Forelimb muscle (tissue), 1 donor: ENCODE measurements at regions not wholly inside any gene's neighbourhood (a gene's known extent, or its start where the extent isn't known, plus 50 kb on each side); places are given as distances from the start of the nearest gene placed in this dataset.

Experiments
- DNase-seq: peaks from one replicate; pipeline ENCODE4 v3.0.0-alpha.2; 2013; ENCODE audit warnings: low read depth

DNA sequence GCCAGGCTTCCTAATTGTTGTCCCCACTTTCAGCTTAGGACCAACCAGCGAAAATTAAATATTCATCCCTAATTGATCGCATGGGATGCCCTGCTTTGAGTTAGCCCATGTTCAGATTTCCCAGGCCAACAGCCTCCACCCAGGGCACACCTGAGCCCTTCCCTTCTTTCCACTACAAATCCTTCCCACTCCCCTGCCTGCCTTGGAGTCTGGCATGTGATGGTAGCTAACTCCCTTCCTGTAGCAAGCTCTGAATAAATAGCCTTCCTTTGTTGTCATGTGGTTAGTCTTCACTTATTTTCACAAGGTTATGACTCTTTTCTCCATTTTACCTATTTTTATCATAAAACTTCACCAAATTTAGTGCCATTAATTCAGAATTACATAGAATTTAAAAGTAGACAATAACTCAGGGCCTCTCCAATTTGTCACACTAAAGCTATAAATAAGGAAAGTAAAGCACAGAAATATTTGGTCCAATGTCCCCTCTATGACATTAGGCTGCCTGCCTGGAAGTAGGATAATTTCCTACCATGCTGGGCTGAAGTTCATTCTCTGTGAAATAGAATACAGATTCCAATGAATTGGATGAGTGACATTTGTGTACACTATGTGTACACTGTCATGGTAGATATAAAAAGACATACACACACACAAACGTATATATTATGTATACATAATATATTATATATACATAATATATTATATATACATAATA lies 166.4 kb upstream of the CPEB2 start:
- DNase-seq: no peak

DNA sequence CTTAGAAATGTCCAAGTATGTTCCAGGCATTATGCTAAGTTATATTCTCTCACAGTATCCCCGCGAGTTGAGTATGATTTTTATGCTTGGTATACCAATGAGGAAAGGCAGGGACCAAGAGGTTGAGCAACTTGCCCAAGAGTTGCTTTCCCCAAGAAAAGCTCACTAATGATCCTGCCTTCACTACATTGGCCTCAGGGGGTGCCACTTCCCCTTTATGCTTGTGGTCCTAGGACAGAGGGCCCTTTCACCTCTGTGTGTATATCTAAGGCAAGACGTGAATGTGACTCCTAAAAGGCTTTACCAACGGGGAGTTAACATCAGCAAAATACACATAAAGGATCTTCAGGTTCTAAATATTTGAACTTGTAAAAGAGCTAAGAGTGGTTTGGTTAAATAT lies 164.4 kb upstream of the CPEB2 start:
- DNase-seq: no peak

DNA sequence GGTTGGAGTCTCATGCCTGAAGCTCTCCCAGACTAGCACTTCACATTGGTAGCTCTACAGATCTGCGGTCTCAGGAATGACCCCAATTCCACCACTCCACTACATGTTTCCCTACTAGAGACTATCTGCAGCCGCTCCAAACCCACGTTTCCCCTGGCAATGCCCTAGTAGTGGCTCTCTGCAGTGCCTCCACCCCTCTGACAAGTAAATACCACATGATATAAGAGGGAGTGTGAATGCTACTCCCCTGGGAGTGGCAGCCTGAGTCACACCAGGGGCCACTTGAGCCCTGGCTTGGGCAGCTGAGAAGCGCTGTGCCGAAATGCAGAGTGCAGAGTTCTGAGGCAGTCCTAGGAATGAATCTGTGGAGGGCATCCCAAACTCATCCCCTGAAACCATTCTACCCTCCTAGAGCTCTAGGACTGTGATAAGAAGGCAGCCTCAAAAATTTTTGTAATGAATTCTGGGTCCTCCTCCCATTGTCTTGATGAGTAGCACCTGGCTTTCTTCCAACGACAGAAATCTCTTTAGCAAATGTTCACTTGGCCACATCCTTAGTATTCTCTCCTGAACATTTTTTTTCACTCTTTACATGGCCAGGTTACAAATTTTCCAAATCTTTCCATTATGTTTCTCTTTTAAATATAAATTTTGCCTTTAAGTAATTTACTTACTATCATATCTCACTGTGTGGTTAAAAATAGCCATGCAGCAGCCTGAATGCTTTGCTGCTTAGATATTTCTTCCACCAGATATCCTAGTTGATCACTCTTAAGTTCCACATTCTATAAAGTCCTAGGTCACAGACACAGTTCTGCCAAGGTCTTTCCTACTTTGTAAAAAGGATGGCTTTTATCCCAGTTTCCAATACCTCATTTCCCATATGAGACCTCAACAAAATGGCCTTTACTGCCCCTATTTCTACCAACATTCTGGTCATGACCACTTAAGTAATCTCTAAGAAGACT lies 160.2 kb upstream of the CPEB2 start:
- DNase-seq: no peak

DNA sequence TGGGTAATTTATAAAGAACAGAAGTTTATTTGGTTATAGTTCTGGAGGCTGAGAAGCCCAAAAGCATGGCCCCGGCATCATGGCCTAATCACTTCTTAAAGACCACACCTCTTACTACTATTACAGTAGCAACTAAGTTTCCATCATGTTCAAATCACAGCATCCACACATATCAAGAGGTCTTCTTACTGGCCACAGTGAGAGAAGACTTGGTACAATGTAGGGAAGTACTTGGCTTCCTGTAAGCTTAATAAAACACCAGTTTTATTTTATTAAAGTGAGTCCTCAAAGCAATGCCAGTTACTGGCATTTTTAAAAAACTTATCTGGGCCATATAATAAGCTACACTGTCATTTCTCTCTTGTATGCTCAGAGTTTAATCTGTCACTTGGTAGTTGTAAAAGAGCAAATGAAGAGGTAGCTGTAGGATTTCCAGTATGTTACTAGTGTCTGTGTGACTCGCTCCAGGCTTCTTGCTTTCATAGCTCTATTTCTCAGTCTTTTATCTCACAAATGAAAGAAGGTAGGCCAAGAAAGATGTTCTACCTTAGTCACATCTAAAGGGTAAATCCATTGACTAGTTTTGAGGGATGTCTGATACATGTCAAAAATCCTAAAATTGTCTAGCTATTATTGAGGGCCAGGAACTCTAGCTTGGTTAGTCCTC lies 159.2 kb upstream of the CPEB2 start:
- no peak for DNase-seq

DNA sequence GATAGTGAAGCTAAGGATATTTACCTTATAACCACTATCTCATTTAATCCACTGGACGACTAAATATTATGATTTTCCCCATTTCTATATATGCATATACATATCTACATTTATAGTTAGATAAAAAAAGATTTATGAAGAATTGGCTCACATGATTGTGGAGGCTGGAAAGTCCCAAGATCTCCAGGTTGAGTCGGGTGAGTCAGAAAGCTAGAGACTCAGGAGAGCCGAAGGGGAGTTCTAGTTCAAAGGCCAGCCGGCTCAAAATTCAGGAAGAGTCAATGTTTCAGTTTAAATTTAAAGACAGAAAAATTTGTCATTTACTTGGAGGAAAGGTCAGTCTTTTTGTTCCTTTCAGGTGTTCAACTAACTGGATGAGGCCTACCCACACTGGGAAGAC lies 158.2 kb upstream of the CPEB2 start:
- no peak for DNase-seq

DNA sequence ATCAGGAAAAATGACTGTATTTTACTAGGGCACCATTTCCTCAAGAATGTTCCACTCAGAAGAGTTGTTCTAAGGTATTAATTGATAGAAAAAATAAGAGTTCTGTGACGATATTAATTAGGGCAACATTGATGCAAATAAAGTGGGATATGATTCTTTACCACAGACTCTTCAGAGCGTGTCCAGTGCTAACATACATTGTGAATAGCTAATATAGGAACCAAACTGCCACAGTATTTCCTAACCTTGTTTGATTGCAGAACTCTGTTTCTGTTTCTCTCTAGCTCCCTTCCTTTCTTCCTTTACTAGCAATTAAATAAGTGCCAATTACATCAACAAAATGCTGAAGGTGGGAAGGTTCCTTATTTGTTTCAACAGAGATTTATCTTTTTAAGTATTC lies 154.1 kb upstream of the CPEB2 start:
- no peak for DNase-seq

DNA sequence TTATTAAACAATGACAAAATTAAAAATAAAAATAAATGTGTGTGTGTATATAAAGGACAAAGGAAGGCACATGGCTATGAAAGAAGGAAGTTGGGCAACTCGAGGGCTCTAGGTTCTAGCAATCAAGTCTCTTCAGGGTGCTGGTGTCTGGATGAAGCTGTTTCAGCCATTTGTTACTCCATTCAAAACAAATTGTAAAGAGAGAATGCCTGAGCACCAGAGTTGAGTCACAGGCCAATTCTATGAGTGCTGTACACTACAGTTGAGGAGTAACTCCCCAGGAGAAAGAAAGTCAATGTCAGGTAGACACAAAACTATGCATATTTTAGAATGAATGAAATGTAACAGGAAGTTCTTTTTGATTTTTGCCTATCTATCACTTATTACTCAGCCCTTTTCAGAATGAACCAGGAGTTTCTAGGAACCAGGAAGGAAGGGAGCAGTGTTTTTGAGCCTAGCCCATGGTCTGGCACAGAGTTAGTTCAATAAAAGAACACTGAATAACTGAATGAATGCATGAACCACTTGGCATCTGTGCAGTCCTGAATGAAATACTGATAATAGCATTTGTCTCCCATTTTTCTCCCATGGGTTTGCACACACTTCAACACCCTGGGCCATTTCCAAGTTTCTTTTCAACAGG lies 151.7 kb upstream of the CPEB2 start:
- DNase-seq: no peak

DNA sequence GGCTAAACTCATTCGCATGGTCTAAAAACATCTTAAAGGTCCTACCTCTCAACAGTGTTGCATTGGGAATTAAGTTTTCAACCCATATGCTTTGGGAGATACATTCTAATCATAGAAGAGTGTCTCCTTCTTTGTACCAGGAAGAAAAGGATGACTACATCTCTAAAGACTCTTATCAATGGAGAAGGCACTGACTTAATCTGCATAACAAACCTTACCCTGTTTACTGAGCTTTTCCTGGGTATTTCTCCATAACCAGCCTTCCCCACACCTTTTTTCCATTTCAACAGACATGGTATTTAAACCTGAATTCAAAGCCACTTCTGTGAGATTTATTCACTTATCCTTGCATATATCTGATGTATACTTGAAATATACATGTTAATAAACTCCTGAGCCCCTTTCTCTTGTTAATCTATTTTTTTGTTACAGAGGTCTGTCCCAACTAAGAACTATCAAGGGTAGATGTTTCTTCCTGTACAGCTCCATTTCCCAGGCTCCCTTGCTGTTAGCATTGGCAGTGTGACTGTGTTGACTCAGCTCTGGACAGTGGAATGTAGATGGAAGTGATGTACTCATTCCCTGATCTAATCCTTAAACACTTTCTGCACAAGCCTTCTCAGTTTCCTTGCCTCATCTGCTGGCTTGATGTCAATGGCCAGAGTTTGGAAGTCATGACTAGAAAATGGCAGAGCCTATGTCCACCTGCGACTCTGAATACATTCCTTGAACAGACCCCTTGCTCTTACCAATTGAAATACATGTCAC lies 148.9 kb upstream of the CPEB2 start:
- no peak for DNase-seq

DNA sequence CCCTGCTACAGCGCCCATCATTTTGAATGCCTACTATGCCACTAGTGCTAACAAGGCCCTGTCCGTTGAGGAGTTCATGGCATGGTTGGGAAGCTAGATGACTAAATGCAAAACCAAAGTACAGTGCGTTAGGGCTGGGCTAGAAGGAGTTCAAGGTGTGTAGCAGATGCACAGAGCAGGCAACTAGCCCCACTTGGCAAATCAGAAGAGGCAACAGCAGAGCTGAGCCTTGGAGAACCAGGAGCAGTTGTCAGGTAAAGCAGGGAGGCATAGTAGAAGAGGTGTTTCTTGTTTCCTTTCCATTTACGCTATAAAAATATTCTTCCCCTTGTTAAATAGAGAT lies 146.6 kb upstream of the CPEB2 start:
- DNase-seq: no peak

DNA sequence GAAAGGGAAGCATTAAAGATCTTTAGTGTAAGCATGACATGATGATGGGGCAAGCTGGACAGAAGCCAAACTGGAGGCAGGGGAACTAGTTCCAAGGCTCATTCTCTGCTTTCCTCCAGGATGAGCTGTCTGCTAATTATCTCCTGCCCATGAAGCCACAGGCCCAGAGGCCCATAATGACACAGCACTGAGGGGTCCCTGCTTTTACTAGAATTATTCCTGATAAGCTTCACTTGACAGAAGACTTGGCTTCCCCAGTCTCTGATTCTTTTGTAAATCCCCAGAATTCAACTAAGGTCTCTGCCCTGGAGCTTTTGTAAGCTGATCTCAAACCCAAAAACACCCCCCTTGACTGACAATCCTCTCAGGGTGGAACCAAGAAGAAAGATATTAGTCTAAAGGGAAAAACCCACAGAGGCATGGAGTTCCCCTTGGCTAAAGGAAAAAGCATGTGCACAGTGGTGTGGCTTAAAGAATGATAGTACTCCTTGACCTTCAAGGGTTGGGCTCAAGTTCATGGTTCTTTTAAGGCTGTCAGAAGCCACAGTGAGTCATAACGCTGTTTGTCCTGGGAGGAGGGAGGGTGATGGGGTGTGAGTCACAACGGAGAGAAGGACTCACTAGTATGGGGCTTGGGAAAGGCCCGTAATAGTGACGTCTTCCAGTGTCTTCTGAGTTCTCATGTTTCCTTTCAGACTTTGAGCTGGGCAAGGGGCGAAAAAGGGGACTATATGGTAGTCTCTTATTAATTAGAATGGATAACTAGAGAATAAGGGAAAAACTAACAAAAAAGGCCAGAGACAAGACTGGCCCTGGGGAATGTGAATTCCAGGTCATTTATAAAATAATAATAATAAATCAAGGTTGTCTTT lies 146.0 kb upstream of the CPEB2 start:
- no peak for DNase-seq

DNA sequence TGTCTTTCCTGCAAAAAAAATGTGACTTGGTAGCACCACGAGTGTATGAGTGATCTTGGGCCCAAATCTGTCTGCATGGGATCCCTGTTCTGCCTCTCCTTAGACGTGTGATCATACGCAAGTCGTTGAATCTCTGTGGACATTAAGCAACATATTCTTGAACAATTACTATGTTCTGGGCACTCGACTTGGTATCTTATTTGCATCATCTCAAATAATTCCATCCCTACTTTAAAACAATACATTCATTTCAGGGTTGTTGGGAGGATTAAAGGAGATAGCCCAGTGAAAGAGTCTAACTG lies 145.4 kb upstream of the CPEB2 start:
- no peak for DNase-seq

DNA sequence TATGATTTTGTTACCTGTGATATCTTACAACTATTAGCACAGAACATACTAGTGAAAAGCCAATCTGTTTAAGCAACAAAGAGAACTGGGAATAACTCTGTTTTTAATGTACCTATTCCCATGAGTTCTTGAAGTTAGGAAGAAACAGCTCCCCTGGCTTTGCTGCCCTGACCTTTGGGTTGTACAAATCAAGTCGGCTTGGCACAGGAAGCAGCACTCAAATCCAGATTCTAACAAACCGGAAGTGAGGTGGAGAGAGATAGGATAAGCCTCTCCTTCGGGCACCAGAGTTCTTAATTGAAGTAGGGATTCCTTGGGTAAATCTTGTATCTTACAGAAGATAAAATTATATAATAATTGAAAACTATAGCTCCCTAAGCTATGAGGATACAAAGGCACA lies 144.8 kb upstream of the CPEB2 start:
- no peak for DNase-seq

DNA sequence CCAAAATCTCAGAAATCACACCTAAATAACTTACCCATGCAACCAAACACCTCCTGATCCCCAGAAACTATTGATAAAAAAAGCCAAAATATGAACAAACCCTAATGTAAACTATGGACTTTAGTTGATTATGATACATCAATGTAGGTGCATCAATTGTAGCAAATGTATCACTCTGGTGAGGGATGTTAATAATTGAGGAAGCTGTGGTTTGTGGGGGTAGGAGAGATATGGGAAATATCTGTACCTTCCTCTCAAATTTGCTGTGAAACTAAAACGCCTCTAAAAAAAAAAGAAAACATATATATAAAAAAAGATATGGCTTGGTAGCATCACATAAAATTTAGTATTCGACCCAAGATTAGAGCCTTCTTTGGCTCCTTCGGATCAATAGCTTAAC lies 144.3 kb upstream of the CPEB2 start:
- DNase-seq: no peak

DNA sequence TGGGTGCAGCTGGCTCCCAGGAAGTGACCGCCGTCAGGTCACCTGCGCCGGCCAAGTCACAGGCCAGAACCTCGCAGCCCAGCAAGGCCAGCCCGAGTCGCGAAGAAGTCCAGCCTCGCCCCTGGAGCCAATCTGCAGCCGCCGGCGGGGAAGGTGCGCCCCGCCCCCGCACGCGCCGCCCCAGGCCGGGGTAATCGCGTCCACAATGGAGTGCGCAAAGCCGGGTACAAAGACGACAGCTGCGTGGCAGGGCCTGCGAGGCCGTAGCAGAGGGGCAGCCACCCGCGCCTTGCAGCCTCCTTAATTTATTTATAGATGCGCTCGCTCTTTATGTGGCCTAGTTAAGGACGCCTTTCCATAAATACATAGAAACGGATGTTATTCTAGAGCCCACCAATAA lies 139.4 kb upstream of the CPEB2 start:
- no peak for DNase-seq

DNA sequence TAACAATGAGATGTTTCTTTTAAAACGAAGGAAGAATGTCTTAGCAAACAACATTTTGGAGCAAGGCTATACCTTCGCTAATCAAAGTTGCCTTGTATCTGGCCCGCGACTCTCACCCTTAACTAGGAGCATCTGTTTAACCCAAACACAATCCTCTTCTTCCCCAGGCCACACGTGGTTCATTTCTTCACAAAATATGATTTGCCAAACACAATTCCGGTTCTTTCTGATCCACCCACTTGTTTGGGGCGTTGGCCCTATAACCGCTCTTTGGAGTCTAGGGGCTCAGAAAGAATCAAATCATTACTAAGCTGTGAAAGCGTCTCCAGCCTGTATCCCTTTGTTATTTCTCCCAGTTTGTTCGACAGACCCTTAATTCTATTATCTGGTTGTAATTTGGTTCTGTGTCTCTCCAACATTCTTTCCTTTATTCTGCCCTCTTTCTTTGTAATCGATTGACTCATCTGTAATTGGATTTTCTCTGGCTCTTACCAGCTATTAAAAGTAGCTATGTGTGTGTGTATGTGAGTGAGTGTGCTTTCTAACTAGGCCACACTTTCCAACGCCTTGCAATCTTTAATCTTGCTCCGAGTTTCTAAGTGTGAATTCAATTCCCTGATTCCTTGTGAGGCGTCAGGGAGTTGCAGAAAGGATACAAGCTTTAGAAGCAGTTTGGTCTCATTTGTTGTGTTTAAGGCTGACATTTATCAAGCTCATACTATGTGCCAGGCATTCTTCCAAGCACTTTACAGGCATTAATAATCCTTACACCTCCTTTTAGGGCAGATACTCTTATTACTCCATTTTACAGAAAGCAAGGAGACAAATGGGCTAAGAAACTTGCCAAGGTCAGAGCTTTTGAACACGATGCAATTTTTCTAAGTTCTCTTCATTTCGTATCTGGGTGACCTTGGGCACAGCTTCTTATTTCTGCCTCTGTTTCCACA lies 138.6 kb upstream of the CPEB2 start:
- no peak for DNase-seq

DNA sequence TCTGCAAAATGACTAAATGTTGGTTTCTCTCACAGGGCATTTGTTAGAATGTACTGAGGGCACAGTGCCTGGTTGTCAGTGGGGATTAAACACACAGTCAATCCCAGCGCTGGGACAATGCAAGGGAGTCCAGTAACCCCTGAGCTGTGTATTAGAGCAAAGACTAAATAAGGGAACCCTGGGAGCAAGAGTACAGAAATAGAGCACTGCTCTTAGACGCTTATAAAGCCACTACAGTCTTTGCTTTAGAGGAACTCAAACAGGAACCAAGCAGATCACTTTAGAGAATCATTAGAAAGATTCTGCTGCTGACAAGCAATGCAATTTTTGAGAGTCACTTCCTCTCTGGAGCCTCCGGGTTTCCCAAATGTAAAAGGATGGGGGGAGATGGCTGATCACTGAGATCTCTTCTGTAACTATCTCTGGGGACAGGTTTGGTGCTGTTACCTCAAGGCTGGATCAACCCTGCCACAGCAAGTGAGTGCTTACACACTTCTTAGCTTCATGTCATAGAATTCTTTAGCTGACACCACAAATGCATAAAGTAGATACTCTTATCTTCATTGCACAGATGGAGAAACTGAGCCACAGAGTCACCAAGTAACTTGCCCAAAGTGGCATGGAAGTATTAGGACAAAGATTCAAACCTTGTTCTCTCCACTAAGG lies 137.8 kb upstream of the CPEB2 start:
- DNase-seq: no peak

DNA sequence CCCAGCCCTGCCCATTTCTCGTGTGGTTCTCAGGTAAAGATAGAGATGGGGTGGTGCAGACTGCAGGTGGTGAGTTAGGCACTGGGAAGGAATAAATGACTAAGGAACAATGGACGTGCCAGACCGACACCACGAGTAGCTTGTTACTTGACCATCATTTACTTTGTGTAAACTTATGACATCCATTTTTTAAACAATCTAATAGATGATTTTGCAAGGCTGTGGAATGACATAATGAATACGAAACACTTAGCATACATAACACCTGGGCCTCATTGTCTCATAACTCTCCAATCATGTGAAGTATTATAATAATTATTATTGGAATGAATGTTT lies 137.3 kb upstream of the CPEB2 start:
- DNase-seq: no peak

DNA sequence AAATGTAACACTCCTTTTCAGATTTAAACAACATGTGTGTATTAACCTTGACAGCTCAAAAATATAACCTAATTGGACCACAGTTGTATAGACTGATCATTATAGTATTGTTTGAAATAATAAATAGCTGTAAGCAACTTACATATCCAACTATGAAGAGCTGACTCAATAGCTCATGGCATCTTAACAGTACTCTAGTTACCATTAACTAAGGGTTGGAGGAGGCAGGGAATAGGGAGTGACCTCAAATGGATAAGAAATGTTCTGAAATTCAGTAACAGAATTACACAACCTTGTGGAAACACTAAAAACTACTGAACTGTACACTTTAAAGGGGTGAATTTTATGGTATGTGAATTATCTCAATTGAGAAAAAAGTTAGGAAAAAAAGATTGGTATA lies 136.5 kb upstream of the CPEB2 start:
- DNase-seq: no peak

DNA sequence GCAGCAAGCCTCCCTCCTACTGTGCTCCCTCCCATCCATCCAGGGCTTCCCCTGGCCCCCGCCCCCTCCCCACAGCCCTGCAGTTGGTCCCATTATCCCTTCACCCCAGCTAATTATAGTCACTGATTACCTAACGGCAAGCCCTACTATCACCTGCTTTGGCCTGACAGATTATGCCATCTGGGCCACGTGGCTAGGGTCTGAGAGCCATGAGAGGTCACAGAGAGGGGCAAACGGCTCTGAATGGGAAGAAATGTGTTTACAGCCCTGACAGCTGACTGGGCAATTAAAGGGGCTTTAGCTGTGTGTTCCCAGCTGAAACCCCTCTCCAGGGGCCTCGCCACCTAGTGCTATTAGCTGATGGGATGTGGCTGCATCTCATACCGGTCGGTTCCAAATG lies 134.4 kb upstream of the CPEB2 start:
- DNase-seq: no peak
